ENCODE measurements at regions not wholly inside any gene's neighbourhood (a gene's known extent, or its start where the extent isn't known, plus 50 kb on each side); places are given as distances from the start of the nearest gene placed in this dataset.

- TF ChIP-seq TAF7 (optimal IDR thresholded peaks at IDR 0.05; ENCODE audit: borderline replicate concordance, low read depth, low read length) (no peak), CHD7 (IDR thresholded peaks at IDR 0.05; ENCODE audit: insufficient replicate concordance, low read length) (no peak)
Measured at GRCh38 chr17:70373369-70373768, 204.0 kb downstream of the KCNJ2 start (continued).
